Keratinocyte (primary cell): ENCODE measurements at regions not wholly inside any gene's neighbourhood (a gene's known extent, or its start where the extent isn't known, plus 50 kb on each side); places are given as distances from the start of the nearest gene placed in this dataset.

Source experiments
- DNase-seq: peaks from one replicate; pipeline ENCODE4 v3.0.0-alpha.2; 2011; ENCODE audit warnings: low read depth, missing footprints, low spot score
- FAIRE-seq: peaks from 2 replicates; lab custom pipeline; 2011; peaks lifted over from hg19 to GRCh38; lab: Jason Lieb, UNC
- H2AFZ ChIP-seq: 2 replicates; pipeline ENCODE4 v1.6.0; 2012; ENCODE audit warnings: low read length, control low read depth, inconsistent platforms; ENCODE audit not compliant: control insufficient read depth
- H3K27ac ChIP-seq: 2 replicates; pipeline ENCODE4 v1.5.1; 2011; ENCODE audit warnings: low read length; ENCODE audit not compliant: control insufficient read depth, insufficient read depth
- H3K27me3 ChIP-seq: 3 replicates; pipeline ENCODE4 v1.6.0; 2011; ENCODE audit warnings: low read length; ENCODE audit not compliant: control insufficient read depth, insufficient read depth; ENCODE audit errors: extremely low read depth
- H3K36me3 ChIP-seq, 2 experiments: 2 replicates in 1 of 2; 3 replicates in 1 of 2; pipeline ENCODE4 v1.5.1; 2011; ENCODE audit warnings: low read length in 2 of 2, mild to moderate bottlenecking in 1 of 2; ENCODE audit not compliant: control insufficient read depth in 2 of 2, insufficient read depth in 2 of 2; ENCODE audit errors: extremely low read depth in 1 of 2
- H3K4me1 ChIP-seq: 3 replicates; pipeline ENCODE4 v1.5.1; 2011; ENCODE audit warnings: low read length; ENCODE audit not compliant: control insufficient read depth, insufficient read depth; ENCODE audit errors: extremely low read depth
- H3K4me2 ChIP-seq: 3 replicates; pipeline ENCODE4 v1.6.0; 2011; ENCODE audit warnings: low read depth, low read length; ENCODE audit not compliant: control insufficient read depth, insufficient read depth; ENCODE audit errors: extremely low read depth
- H3K4me3 ChIP-seq, 3 experiments: fragments of 200-600 bp in 1 of 3; sonication (generic) in 1 of 3; 2 replicates in 2 of 3; 3 replicates in 1 of 3; pipeline ENCODE4 v1.5.1; 2011 to 2016; ENCODE audit warnings: low read length in 3 of 3, mild to moderate bottlenecking in 3 of 3, control low read depth in 2 of 3, inconsistent platforms in 1 of 3, low read depth in 1 of 3, mixed read lengths in 1 of 3, mixed run types in 1 of 3, moderate library complexity in 1 of 3; ENCODE audit not compliant: control insufficient read depth in 2 of 3, insufficient read depth in 2 of 3; ENCODE audit errors: extremely low read depth in 1 of 3
- H3K79me2 ChIP-seq: 2 replicates; pipeline ENCODE4 v1.6.0; 2012; ENCODE audit warnings: low read length; ENCODE audit not compliant: control insufficient read depth, insufficient read depth
- H3K9ac ChIP-seq: 3 replicates; pipeline ENCODE4 v1.6.0; 2011; ENCODE audit warnings: low read length; ENCODE audit not compliant: control insufficient read depth, insufficient read depth; ENCODE audit errors: extremely low read depth
- H3K9me1 ChIP-seq: 3 replicates; pipeline ENCODE4 v1.6.0; 2011; ENCODE audit warnings: low read length; ENCODE audit not compliant: control insufficient read depth, insufficient read depth; ENCODE audit errors: extremely low read depth
- H3K9me3 ChIP-seq: 2 replicates; pipeline ENCODE4 v1.5.1; 2012; ENCODE audit warnings: low read depth, low read length; ENCODE audit not compliant: control insufficient read depth
- H4K20me1 ChIP-seq: 3 replicates; pipeline ENCODE4 v1.6.0; 2011; ENCODE audit warnings: low read length; ENCODE audit not compliant: control insufficient read depth, insufficient read depth; ENCODE audit errors: extremely low read depth
- EZH2 ChIP-seq: IDR thresholded peaks from one replicate; pipeline ENCODE4 v1.6.1; 2012; ENCODE audit warnings: inconsistent platforms, mild to moderate bottlenecking, low read length, moderate library complexity
- dilution Hi-C: fragments of 300-500 bp; cut with MboI; formaldehyde crosslinking; loops from one replicate; pipeline ENCODE4 v1.7.0; 2020; ENCODE audit warnings: low sequenced_read_pairs; ENCODE audit not compliant: extremely low pct_ligation_motif_present
- TF ChIP-seq, protein P1 (sequence below), 3 experiments: IDR thresholded peaks in 1 of 3; conservative IDR thresholded peaks in 1 of 3; optimal IDR thresholded peaks in 1 of 3; 2 replicates in 2 of 3; 3 replicates in 1 of 3; pipeline versions ENCODE3 to v1.5.1; 2011; ENCODE audit warnings: low read length in 3 of 3, mild to moderate bottlenecking in 3 of 3, moderate library complexity in 2 of 3, control low read depth in 1 of 3, inconsistent platforms in 1 of 3; ENCODE audit not compliant: insufficient read depth in 2 of 3; ENCODE audit errors: extremely low read depth in 1 of 3

DNA sequence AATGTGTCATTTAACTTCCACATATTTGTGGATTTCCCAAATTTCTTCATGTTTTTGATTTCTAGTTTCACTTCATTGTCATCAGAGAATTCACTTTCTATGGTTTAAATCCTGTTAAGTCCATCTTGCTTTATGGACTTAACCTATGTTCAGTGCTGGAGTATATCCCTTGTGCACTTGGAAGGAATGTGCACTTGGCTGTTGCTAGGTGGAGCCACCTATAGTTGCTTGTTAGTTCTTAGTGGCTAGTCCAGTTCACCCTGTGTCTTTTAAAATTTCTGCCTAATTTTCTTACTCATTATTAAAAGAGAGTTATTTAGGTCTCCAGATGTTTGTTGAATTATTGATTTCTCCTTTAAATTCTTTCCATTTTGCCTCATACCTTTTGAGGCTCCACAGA is 1472.5 kb upstream of the CDH6 start:
- no peaks in the 10 kb centered on the region for H3K4me1 ChIP-seq
- H3K4me2 ChIP-seq, result no peak overlapping the region
- H3K27ac ChIP-seq, result no peak overlapping the region
- no peaks in the 10 kb centered on the region for H3K27me3 ChIP-seq
- dilution Hi-C loops, result no loop called here
- H2AFZ ChIP-seq, result no peak overlapping the region
- TF ChIP-seq EZH2, result no peak
- TF ChIP-seq, protein P1, sequence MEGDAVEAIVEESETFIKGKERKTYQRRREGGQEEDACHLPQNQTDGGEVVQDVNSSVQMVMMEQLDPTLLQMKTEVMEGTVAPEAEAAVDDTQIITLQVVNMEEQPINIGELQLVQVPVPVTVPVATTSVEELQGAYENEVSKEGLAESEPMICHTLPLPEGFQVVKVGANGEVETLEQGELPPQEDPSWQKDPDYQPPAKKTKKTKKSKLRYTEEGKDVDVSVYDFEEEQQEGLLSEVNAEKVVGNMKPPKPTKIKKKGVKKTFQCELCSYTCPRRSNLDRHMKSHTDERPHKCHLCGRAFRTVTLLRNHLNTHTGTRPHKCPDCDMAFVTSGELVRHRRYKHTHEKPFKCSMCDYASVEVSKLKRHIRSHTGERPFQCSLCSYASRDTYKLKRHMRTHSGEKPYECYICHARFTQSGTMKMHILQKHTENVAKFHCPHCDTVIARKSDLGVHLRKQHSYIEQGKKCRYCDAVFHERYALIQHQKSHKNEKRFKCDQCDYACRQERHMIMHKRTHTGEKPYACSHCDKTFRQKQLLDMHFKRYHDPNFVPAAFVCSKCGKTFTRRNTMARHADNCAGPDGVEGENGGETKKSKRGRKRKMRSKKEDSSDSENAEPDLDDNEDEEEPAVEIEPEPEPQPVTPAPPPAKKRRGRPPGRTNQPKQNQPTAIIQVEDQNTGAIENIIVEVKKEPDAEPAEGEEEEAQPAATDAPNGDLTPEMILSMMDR (optimal IDR thresholded peaks at IDR 0.05 in 1 of 3, IDR thresholded peaks at IDR 0.05 in 1 of 3, conservative IDR thresholded peaks at IDR 0.05 in 1 of 3; ENCODE audit: extremely low read depth in 1 of 3, insufficient read depth in 2 of 3, low read length in 3 of 3), result no peak
- no peaks in the 10 kb centered on the region for H3K36me3 ChIP-seq
- DNase-seq (no peak), FAIRE-seq (no peak)
- no peaks in the 10 kb centered on the region for H3K9me3 ChIP-seq
- H3K9ac ChIP-seq, result no peak overlapping the region
- H4K20me1 ChIP-seq, result no peaks in the 10 kb centered on the region
- H3K9me1 ChIP-seq, result no peaks in the 10 kb centered on the region
- no peaks in the 10 kb centered on the region for H3K79me2 ChIP-seq
- H3K4me3 ChIP-seq, result no peak overlapping the region

DNA sequence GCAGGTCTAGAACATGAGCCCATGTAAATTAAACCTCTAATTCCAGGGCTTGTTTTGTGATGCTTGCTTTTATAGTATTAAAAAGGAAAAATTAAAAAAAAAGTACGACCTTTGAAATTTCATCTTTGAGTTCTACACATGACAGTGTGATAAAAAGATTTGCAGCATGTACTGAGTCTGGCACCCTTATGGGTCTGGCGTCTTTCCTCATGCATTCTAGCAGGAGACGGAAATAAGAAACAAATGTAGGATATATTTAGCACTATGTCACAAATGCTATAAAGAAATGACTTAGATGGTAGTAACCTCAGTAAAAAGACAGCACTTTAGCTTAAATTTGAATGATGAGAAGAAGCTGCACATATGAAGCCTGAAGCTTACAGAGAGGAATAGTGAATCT is 1474.3 kb upstream of the CDH6 start:
- no peak overlapping the region for H3K4me3 ChIP-seq
- no peaks in the 10 kb centered on the region for H4K20me1 ChIP-seq
- H3K4me1 ChIP-seq, result no peaks in the 10 kb centered on the region
- H3K4me2 ChIP-seq, result no peak overlapping the region
- H3K36me3 ChIP-seq, result no peaks in the 10 kb centered on the region
- DNase-seq (no peak), FAIRE-seq (no peak)
- H3K9me1 ChIP-seq, result no peaks in the 10 kb centered on the region
- dilution Hi-C loops, result no loop called here
- no peaks in the 10 kb centered on the region for H3K79me2 ChIP-seq
- H3K27ac ChIP-seq, result no peak overlapping the region
- H3K9ac ChIP-seq, result no peak overlapping the region
- no peaks in the 10 kb centered on the region for H3K27me3 ChIP-seq
- H2AFZ ChIP-seq, result no peak overlapping the region
- TF ChIP-seq, protein P1 (optimal IDR thresholded peaks at IDR 0.05 in 1 of 3, IDR thresholded peaks at IDR 0.05 in 1 of 3, conservative IDR thresholded peaks at IDR 0.05 in 1 of 3; ENCODE audit: extremely low read depth in 1 of 3, insufficient read depth in 2 of 3, low read length in 3 of 3), result no peak
- TF ChIP-seq EZH2, result no peak
- H3K9me3 ChIP-seq, result no peaks in the 10 kb centered on the region
